ENCODE measurements at regions not wholly inside any gene's neighbourhood (a gene's known extent, or its start where the extent isn't known, plus 50 kb on each side); places are given as distances from the start of the nearest gene placed in this dataset.
"Not testable (repeated sequence)": the region's sequence is repeated elsewhere in the genome, so short reads cannot be mapped to it uniquely, and the experiment has no call there.

GRCh38 chr10:11663126-11663515 lies 51.7 kb upstream of the USP6NL start:
- intact Hi-C loops (cut with micrococcal nuclease); H4K8ac ChIP-seq (ENCODE audit: low read depth in 2 of 2, low read length in 2 of 2); H2BK120ac ChIP-seq (ENCODE audit: low read depth, low read length); BruUV-seq (replicated peaks); H2BK5ac ChIP-seq (ENCODE audit: low read depth, low read length, poor library complexity, severe bottlenecking); H2AK5ac ChIP-seq (ENCODE audit: low read depth, low read length); in situ Hi-C loops (cut with MboI; ENCODE audit: low sequenced_read_pairs); H3K56ac ChIP-seq (ENCODE audit: extremely low read depth, insufficient read depth, low read length); H2AFZ ChIP-seq (replicated peaks; ENCODE audit: low read length, poor library complexity); H3K36me3 ChIP-seq (ENCODE audit: control insufficient read depth, insufficient read depth, low read length); H2BK20ac ChIP-seq (ENCODE audit: low read depth, low read length); H3K9ac ChIP-seq (ENCODE audit: low read depth, low read length); H2AK9ac ChIP-seq (replicated peaks; ENCODE audit: low read depth, low read length, poor library complexity); H3K4me3 ChIP-seq (ENCODE audit: insufficient read depth, low read depth, low read length); H3K4me1 ChIP-seq (ENCODE audit: control insufficient read depth, insufficient read depth, low read length); H3K9me3 ChIP-seq (ENCODE audit: control insufficient read depth, insufficient read depth, low read length); ATAC-seq (ENCODE audit: low read depth); DNase-seq; H2BK15ac ChIP-seq (ENCODE audit: low read depth, low read length); H4K5ac ChIP-seq (ENCODE audit: low read depth, low read length); dilution Hi-C loops (cut with HindIII; ENCODE audit: low sequenced_read_pairs, unreplicated experiment); POLR2A ChIA-PET (ENCODE audit: unreplicated experiment); H3K4ac ChIP-seq (ENCODE audit: low read depth, low read length); H3K18ac ChIP-seq (ENCODE audit: low read depth, low read length); H3K4me2 ChIP-seq (ENCODE audit: low read depth, low read length); H4K91ac ChIP-seq (ENCODE audit: insufficient read depth, low read depth, low read length); H3K23ac ChIP-seq (ENCODE audit: low read depth, low read length); H3K79me1 ChIP-seq (ENCODE audit: low read depth in 1 of 2, low read length in 2 of 2); H3K14ac ChIP-seq (replicated peaks; ENCODE audit: low read depth, low read length); H3K27ac ChIP-seq (ENCODE audit: insufficient read depth, low read length); H3K9me1 ChIP-seq (ENCODE audit: insufficient read depth, low read length); H4K20me1 ChIP-seq (ENCODE audit: insufficient read depth, low read length); CTCF ChIA-PET: not testable (repeated sequence)
- H3K27me3 ChIP-seq (ENCODE audit: control insufficient read depth, insufficient read depth, low read length) = peaks cover 26% of the 10 kb centered on the region
- no CpG with 5 or more reads among the region's 5 CpGs for WGBS, 2 experiments (ENCODE audit: extremely low coverage in 2 of 2, insufficient read length in 1 of 2)
